Neural progenitor cell (in vitro differentiated cells): ENCODE measurements at regions not wholly inside any gene's neighbourhood (a gene's known extent, or its start where the extent isn't known, plus 50 kb on each side); places are given as distances from the start of the nearest gene placed in this dataset.

Source experiments
- DNase-seq: peaks from one replicate; pipeline ENCODE4 v3.0.0-alpha.2; 2016; ENCODE audit warnings: low spot score
- H2AFZ ChIP-seq: fragments of 200-600 bp; sonication (generic); replicated peaks from 2 replicates; pipeline ENCODE4 v1.6.1; 2016; ENCODE audit warnings: antibody characterized with exemption
- H3F3A ChIP-seq: fragments of 200-600 bp; sonication (generic); 2 replicates; pipeline ENCODE4 v1.6.1; 2016; ENCODE audit warnings: antibody characterized with exemption, low read depth
- H3K27ac ChIP-seq: fragments of 200-600 bp; sonication (generic); 2 replicates; pipeline ENCODE4 v1.5.1; 2016; ENCODE audit warnings: mild to moderate bottlenecking
- H3K27me3 ChIP-seq: fragments of 200-600 bp; sonication (generic); 2 replicates; pipeline ENCODE4 v1.6.1; 2016; ENCODE audit warnings: mild to moderate bottlenecking, moderate library complexity
- H3K36me3 ChIP-seq: fragments of 200-600 bp; sonication (generic); 2 replicates; pipeline ENCODE4 v1.5.1; 2016
- H3K4me1 ChIP-seq: fragments of 200-600 bp; sonication (generic); 2 replicates; pipeline ENCODE4 v1.6.1; 2016; ENCODE audit warnings: mixed run types
- H3K4me2 ChIP-seq: fragments of 200-600 bp; sonication (generic); 2 replicates; pipeline ENCODE4 v1.6.1; 2016
- H3K4me3 ChIP-seq: fragments of 200-600 bp; sonication (generic); 2 replicates; pipeline ENCODE4 v1.5.1; 2016
- H3K79me2 ChIP-seq: fragments of 200-600 bp; sonication (generic); 2 replicates; pipeline ENCODE4 v1.6.1; 2016; ENCODE audit warnings: low read depth
- H3K9ac ChIP-seq: fragments of 200-600 bp; sonication (generic); 2 replicates; pipeline ENCODE4 v1.6.1; 2016
- H3K9me3 ChIP-seq: fragments of 200-600 bp; sonication (generic); 2 replicates; pipeline ENCODE4 v1.5.1; 2016; ENCODE audit warnings: low read depth
- H4K20me1 ChIP-seq: fragments of 200-600 bp; sonication (generic); 2 replicates; pipeline ENCODE4 v1.6.1; 2016; ENCODE audit warnings: low read depth
- H3K27ac Mint-ChIP-seq: 3 replicates; pipeline ENCODE4 v1.8.0; 2021; ENCODE audit warnings: mixed read lengths
- H3K27me3 Mint-ChIP-seq: 2 replicates; pipeline ENCODE4 v1.8.0; 2022; ENCODE audit warnings: low read depth, mild to moderate bottlenecking, inconsistent platforms, moderate library complexity, mixed read lengths; ENCODE audit not compliant: insufficient read depth
- H3K36me3 Mint-ChIP-seq: 3 replicates; pipeline ENCODE4 v1.8.0; 2021; ENCODE audit warnings: mixed read lengths
- H3K4me1 Mint-ChIP-seq: 3 replicates; pipeline ENCODE4 v1.8.0; 2021; ENCODE audit warnings: mixed read lengths
- H3K4me3 Mint-ChIP-seq: 3 replicates; pipeline ENCODE4 v1.8.0; 2021; ENCODE audit warnings: mild to moderate bottlenecking, moderate library complexity, mixed read lengths
- H3K9me3 Mint-ChIP-seq: 3 replicates; pipeline ENCODE4 v1.8.0; 2020; ENCODE audit warnings: mixed read lengths
- CTCF ChIP-seq: fragments of 200-600 bp; sonication (generic); IDR thresholded peaks from 2 replicates; pipeline ENCODE4 v1.5.1; 2017; ENCODE audit warnings: antibody characterized with exemption, mild to moderate bottlenecking
- EZH2 ChIP-seq: fragments of 200-600 bp; sonication (generic); IDR thresholded peaks from 2 replicates; pipeline ENCODE4 v1.6.1; 2017; ENCODE audit warnings: antibody characterized with exemption, mild to moderate bottlenecking, moderate library complexity
- EZH2phosphoT487 ChIP-seq: fragments of 200-600 bp; sonication (generic); IDR thresholded peaks from 2 replicates; pipeline ENCODE4 v1.6.1; 2017; ENCODE audit warnings: antibody characterized with exemption

DNA sequence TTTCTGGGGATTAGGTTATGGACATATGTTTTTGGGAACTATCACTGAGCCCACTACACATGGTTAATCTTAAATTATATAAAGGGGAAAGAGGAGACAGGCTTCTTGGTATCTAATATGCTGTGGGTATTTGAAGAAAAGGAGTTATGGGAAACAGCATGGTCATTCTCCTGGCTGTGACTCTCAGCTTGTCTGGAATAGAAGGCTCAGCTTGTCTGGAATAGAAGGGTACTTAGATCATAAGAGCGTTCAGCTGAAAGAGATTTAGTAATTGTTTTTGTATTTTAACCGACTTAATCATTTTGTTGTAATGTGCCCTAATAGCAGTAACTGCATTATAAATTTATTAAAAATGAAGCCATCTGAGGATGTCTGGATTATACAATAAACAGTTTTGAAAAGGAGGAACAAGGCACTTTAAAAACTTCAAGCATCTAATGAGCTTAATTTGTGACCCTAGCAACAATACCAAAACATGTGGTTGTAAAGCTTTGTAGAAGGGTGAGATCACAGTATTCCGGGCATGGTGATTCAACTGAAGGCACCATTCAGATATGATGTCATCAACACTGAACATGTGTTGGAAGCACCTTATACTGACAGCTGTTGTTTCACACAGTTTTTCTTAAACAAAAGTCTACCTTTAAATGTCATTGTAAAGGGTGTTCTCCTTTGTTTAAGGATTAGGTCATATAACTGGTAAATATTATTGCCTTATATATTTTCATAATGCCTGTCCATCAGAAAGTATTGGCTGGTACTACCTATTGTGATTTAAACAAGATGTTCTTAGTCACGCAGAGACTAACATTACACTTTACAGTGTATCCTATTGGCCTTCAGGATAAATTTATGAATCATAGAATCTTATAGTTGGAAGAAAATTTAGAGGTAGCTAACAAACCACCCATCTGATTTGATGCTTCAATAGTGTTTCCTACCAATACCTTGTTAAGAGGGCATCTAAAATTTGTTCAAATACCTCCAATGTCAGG lies 2174.1 kb upstream of the WWC1 start:
- Mint-ChIP-seq H3K4me3 (no peak overlapping the region), H3K27ac (no peak overlapping the region), H3K36me3 (no peaks in the 10 kb centered on the region), H3K27me3 (peaks cover 3% of the 10 kb centered on the region), H3K4me1 (no peaks in the 10 kb centered on the region), H3K9me3 (no peaks in the 10 kb centered on the region)
- peaks cover 4% of the 10 kb centered on the region for H3K4me1 ChIP-seq
- H3K79me2 ChIP-seq = no peaks in the 10 kb centered on the region
- no peak overlapping the region for H3K4me2 ChIP-seq
- H3K27ac ChIP-seq = no peak overlapping the region
- H3F3A ChIP-seq = no peaks in the 10 kb centered on the region
- DNase-seq = no peak
- no peak overlapping the region for H3K9ac ChIP-seq
- H4K20me1 ChIP-seq = no peaks in the 10 kb centered on the region
- no peaks in the 10 kb centered on the region for H3K9me3 ChIP-seq
- no peaks in the 10 kb centered on the region for H3K36me3 ChIP-seq
- H3K4me3 ChIP-seq = no peak overlapping the region
- TF ChIP-seq CTCF (no peak), EZH2phosphoT487 (no peak), EZH2 (no peak)
- no peaks in the 10 kb centered on the region for H3K27me3 ChIP-seq
- no peak overlapping the region for H2AFZ ChIP-seq

DNA sequence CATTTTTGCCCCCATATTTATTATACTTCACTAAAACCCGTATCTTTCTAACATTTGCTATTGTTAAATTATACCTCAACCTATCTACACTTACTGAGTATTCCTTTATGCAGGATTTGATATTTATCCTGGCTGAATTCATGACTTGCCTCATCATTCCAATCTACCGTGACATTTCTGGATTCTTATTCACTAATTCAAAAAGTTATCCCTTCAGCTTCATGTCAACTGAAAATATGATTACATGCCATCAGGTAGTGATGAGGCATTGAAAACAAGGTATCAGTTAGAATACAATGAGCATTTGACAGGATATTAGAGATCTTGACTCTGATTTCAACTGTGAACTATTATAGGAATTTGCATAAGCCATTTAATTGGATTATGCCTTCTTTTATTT lies 2171.9 kb upstream of the WWC1 start:
- Histone ChIP-seq H3K4me3 (no peak overlapping the region), H3K4me2 (no peak overlapping the region), H3K4me1 (no peaks in the 10 kb centered on the region), H3F3A (no peaks in the 10 kb centered on the region), H4K20me1 (no peaks in the 10 kb centered on the region), H3K27ac (no peak overlapping the region), H3K79me2 (no peaks in the 10 kb centered on the region), H3K36me3 (no peaks in the 10 kb centered on the region), H2AFZ (no peak overlapping the region), H3K27me3 (no peaks in the 10 kb centered on the region), H3K9me3 (no peaks in the 10 kb centered on the region), H3K9ac (no peak overlapping the region)
- Mint-ChIP-seq H3K4me3 (no peak overlapping the region), H3K36me3 (no peaks in the 10 kb centered on the region), H3K27me3 (peaks cover 5% of the 10 kb centered on the region), H3K4me1 (no peaks in the 10 kb centered on the region), H3K9me3 (no peaks in the 10 kb centered on the region), H3K27ac (no peak overlapping the region)
- no peak for TF ChIP-seq CTCF
- TF ChIP-seq EZH2phosphoT487 = no peak
- TF ChIP-seq EZH2 = no peak
- no peak for DNase-seq

- no peaks in the 10 kb centered on the region for H3K9me3 ChIP-seq
- TF ChIP-seq CTCF (no peak), EZH2phosphoT487 (no peak), EZH2 (no peak)
- peaks cover 5% of the 10 kb centered on the region for H3K27me3 Mint-ChIP-seq
- no peaks in the 10 kb centered on the region for H3K36me3 Mint-ChIP-seq
- H3K4me1 ChIP-seq = no peaks in the 10 kb centered on the region
- no peak overlapping the region for H3K9ac ChIP-seq
- DNase-seq = no peak
- H3K36me3 ChIP-seq = no peaks in the 10 kb centered on the region
- H3K27ac ChIP-seq = no peak overlapping the region
- peak overlapping the region; percentile 77 for H2AFZ ChIP-seq
- no peak overlapping the region for H3K4me3 ChIP-seq
- no peaks in the 10 kb centered on the region for H4K20me1 ChIP-seq
- H3K79me2 ChIP-seq = no peaks in the 10 kb centered on the region
- no peak overlapping the region for H3K4me2 ChIP-seq
- no peaks in the 10 kb centered on the region for H3F3A ChIP-seq
- peaks cover 4% of the 10 kb centered on the region for H3K9me3 Mint-ChIP-seq
- H3K27me3 ChIP-seq = no peaks in the 10 kb centered on the region
- no peaks in the 10 kb centered on the region for H3K4me1 Mint-ChIP-seq
- no peak overlapping the region for H3K27ac Mint-ChIP-seq
- H3K4me3 Mint-ChIP-seq = no peak overlapping the region
Measured at GRCh38 chr5:166123717-166124116, 2167.7 kb upstream of the WWC1 start.
